ENCODE measurements at regions not wholly inside any gene's neighbourhood (a gene's known extent, or its start where the extent isn't known, plus 50 kb on each side); places are given as distances from the start of the nearest gene placed in this dataset.

DNA sequence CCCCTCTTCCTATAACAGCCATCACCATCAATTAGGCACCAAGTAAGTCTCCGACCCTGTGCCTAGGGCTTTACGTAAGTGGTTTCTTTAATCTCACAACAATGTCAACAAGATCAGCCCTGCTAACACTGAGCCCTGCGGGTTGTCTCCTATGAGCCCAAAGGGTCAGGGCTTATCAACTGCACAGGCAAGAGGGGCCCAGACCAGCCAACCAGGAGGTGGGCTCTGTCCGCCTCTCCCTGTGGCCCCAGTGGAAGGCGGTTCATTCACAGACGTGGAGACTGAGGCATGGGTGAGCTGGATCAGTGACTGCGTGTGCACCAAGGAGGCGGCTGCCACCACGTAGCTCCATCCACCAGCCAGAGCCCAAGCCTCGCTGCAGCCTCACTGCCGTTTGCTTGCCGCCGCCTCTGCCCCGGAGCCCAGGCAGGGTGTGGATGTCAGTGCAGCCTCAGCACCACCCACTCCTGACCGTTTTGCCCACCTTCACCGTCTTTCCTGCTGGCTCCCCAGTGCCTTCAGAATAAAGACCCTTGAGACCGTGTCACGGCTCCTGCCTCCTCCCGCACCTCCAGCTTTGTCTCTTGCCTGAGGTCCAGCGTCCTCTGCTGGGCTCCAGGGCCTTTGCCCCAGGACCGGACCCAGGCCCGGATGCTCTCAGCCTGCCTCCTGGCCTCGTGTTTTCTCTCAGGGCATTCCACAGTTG lies 78.7 kb downstream of the DLL1 start:
- TF ChIP-seq, protein P1, sequence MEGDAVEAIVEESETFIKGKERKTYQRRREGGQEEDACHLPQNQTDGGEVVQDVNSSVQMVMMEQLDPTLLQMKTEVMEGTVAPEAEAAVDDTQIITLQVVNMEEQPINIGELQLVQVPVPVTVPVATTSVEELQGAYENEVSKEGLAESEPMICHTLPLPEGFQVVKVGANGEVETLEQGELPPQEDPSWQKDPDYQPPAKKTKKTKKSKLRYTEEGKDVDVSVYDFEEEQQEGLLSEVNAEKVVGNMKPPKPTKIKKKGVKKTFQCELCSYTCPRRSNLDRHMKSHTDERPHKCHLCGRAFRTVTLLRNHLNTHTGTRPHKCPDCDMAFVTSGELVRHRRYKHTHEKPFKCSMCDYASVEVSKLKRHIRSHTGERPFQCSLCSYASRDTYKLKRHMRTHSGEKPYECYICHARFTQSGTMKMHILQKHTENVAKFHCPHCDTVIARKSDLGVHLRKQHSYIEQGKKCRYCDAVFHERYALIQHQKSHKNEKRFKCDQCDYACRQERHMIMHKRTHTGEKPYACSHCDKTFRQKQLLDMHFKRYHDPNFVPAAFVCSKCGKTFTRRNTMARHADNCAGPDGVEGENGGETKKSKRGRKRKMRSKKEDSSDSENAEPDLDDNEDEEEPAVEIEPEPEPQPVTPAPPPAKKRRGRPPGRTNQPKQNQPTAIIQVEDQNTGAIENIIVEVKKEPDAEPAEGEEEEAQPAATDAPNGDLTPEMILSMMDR (conservative IDR thresholded peaks at IDR 0.05; ENCODE audit: low read depth, low read length) = no peak
- TF ChIP-seq EZH2 (IDR thresholded peaks at IDR 0.05; ENCODE audit: borderline replicate concordance, low read depth, low read length, poor library complexity, severe bottlenecking) = no peak
